ENCODE measurements at regions not wholly inside any gene's neighbourhood (a gene's known extent, or its start where the extent isn't known, plus 50 kb on each side); places are given as distances from the start of the nearest gene placed in this dataset.

GRCh38 chr14:34171431-34172172 is 220.7 kb upstream of the EGLN3 start:
- peaks cover 9% of the 10 kb centered on the region for H3K4me1 Mint-ChIP-seq (ENCODE audit: unreplicated experiment)
- peaks cover 12% of the 10 kb centered on the region for H3K27me3 Mint-ChIP-seq
- no peaks in the 10 kb centered on the region for H3K36me3 Mint-ChIP-seq
- no peak for DNase-seq (ENCODE audit: extremely low spot score, unreplicated experiment)
- no peaks in the 10 kb centered on the region for H3K9me3 Mint-ChIP-seq
- H3K4me3 Mint-ChIP-seq, result no peak overlapping the region
- TF ChIP-seq, protein P1, sequence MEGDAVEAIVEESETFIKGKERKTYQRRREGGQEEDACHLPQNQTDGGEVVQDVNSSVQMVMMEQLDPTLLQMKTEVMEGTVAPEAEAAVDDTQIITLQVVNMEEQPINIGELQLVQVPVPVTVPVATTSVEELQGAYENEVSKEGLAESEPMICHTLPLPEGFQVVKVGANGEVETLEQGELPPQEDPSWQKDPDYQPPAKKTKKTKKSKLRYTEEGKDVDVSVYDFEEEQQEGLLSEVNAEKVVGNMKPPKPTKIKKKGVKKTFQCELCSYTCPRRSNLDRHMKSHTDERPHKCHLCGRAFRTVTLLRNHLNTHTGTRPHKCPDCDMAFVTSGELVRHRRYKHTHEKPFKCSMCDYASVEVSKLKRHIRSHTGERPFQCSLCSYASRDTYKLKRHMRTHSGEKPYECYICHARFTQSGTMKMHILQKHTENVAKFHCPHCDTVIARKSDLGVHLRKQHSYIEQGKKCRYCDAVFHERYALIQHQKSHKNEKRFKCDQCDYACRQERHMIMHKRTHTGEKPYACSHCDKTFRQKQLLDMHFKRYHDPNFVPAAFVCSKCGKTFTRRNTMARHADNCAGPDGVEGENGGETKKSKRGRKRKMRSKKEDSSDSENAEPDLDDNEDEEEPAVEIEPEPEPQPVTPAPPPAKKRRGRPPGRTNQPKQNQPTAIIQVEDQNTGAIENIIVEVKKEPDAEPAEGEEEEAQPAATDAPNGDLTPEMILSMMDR (conservative IDR thresholded peaks at IDR 0.05), result no peak
- no peak overlapping the region for H3K27ac Mint-ChIP-seq

DNA sequence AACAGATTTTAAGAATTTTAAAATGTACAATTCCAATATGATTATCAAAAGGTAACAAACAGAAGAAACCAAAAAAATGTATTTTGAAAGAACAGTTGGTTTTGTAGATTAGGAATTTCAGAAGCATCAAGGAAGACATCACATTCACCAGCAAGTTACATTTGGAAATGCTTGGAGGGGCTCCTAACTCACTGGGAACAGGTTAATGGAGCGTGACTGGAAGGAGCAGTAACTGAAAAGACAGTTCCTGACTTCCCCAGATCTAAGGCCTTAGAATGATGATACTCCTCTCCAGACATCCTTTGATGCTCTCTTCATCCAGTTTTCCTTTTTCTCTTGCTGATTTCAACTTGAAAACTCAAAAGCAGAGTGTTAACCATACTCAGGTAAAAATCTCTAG is 220.0 kb upstream of the EGLN3 start:
- peaks cover 9% of the 10 kb centered on the region for H3K4me1 Mint-ChIP-seq (ENCODE audit: unreplicated experiment)
- no peaks in the 10 kb centered on the region for H3K9me3 Mint-ChIP-seq
- no peak overlapping the region for H3K4me3 Mint-ChIP-seq
- peaks cover 12% of the 10 kb centered on the region for H3K27me3 Mint-ChIP-seq
- no peak overlapping the region for H3K27ac Mint-ChIP-seq
- DNase-seq (ENCODE audit: extremely low spot score, unreplicated experiment), result no peak
- no peaks in the 10 kb centered on the region for H3K36me3 Mint-ChIP-seq
- TF ChIP-seq, protein P1 (conservative IDR thresholded peaks at IDR 0.05), result no peak

DNA sequence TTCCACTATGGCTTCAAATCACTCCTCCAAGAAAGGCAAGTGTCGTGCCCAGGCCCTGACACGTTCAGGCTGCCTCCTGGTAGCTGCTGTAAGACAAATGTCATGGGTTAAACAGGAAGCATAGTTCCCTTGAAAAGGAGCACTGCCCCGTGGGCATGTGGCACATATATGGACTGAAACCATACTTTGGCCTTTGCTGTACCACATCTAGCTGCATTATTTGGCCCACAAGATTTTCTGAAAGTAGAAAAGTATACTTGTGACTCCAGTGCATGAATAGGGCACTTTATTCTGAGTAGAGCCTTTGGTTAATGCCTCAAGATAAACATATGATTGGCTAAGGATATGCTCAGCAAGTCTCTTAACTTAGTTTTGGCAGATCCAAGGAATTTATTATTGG is 218.7 kb upstream of the EGLN3 start:
- H3K4me3 Mint-ChIP-seq, result no peak overlapping the region

DNA sequence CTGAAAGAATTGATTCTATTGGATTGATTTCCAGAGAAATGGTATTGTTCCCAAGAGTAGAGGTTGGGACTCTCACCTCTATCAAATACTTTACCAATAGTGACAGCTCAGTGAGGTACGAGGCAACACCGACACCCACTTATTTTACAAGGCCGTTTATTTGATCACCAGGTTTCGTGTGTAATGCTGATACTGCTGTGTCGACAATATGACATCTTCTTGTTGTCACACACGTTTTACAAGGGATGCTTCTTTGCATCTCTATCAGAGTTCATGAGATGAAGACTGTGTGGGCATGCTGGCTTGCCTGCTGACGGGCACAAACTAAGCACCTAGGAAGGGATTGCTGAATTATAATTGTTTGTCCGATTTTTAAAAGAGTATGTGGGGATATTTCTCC is 217.8 kb upstream of the EGLN3 start:
- Mint-ChIP-seq H3K27ac (no peak overlapping the region), H3K9me3 (no peaks in the 10 kb centered on the region), H3K4me3 (no peak overlapping the region), H3K36me3 (no peaks in the 10 kb centered on the region), H3K4me1 (ENCODE audit: unreplicated experiment) (peaks cover 9% of the 10 kb centered on the region), H3K27me3 (peaks cover 9% of the 10 kb centered on the region)
- DNase-seq (ENCODE audit: extremely low spot score, unreplicated experiment), result no peak
- TF ChIP-seq, protein P1 (conservative IDR thresholded peaks at IDR 0.05), result no peak

More for the DNA sequence above, 218.7 kb upstream of the EGLN3 start:
- H3K27ac Mint-ChIP-seq, result no peak overlapping the region
- TF ChIP-seq, protein P1 (conservative IDR thresholded peaks at IDR 0.05), result no peak
- H3K36me3 Mint-ChIP-seq, result no peaks in the 10 kb centered on the region
- peaks cover 9% of the 10 kb centered on the region for H3K4me1 Mint-ChIP-seq (ENCODE audit: unreplicated experiment)
- peaks cover 11% of the 10 kb centered on the region for H3K27me3 Mint-ChIP-seq
- no peak for DNase-seq (ENCODE audit: extremely low spot score, unreplicated experiment)
- H3K9me3 Mint-ChIP-seq, result no peaks in the 10 kb centered on the region

DNA sequence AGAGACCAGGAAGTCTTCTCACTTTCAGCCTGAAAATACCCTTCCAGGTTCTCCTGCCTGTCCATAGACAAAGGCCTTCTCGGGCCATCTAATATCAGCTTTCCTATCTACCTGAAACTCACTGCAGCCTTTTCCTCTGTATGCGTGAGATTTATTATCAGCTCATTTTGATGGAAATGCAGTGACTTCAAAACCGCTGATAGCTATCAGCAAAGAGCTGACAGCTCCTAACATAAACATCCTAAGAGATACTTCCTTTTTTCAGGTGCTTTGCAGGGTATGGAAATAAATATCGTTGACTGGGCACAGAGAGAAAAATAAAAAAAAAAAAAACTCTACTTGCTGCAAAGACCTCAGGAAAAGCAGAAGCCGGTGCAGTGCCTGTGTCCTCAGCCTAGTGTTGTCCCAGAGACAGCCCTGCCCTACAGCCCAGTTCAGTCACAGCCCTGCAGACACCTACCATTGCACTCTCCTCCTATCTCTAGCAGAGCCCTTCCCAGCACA is 215.0 kb upstream of the EGLN3 start:
- H3K4me1 Mint-ChIP-seq (ENCODE audit: unreplicated experiment), result no peaks in the 10 kb centered on the region
- H3K4me3 Mint-ChIP-seq, result no peak overlapping the region
- peaks cover 6% of the 10 kb centered on the region for H3K27me3 Mint-ChIP-seq

More for the DNA sequence above, 215.0 kb upstream of the EGLN3 start:
- no peak overlapping the region for H3K27ac Mint-ChIP-seq
- TF ChIP-seq, protein P1 (conservative IDR thresholded peaks at IDR 0.05), result no peak
- DNase-seq (ENCODE audit: extremely low spot score, unreplicated experiment), result no peak
- no peaks in the 10 kb centered on the region for H3K9me3 Mint-ChIP-seq
- no peaks in the 10 kb centered on the region for H3K36me3 Mint-ChIP-seq
